ENCODE measurements at regions not wholly inside any gene's neighbourhood (a gene's known extent, or its start where the extent isn't known, plus 50 kb on each side); places are given as distances from the start of the nearest gene placed in this dataset.

- Histone ChIP-seq H3K9me3 (ENCODE audit: low read depth, low read length) (no peaks in the 10 kb centered on the region; the same call in 1 of the 2 replicates), H3K9ac (ENCODE audit: insufficient read length) (no peak overlapping the region), H3K36me3 (ENCODE audit: insufficient read depth, low read length) (peaks cover 21% of the 10 kb centered on the region), H3K4me3 (no peak overlapping the region), H3K27ac (peak overlapping the region; percentile 49; the same call in 1 of the 2 replicates)
- DNase-seq (ENCODE audit: low read depth, low spot score) = no peak
- TF ChIP-seq POLR2AphosphoS5 (IDR thresholded peaks at IDR 0.05; ENCODE audit: borderline replicate concordance, low read depth, low read length) (no peak), EZH2 (IDR thresholded peaks at IDR 0.05) (no peak), FOXP2 (optimal IDR thresholded peaks at IDR 0.05; ENCODE audit: control extremely low read depth, extremely low read length, insufficient read depth) (no peak)
Measured at GRCh38 chr1:199174336-199174735, 535.5 kb downstream of the PTPRC start.

GRCh38 chr1:199176713-199177112 lies 537.9 kb downstream of the PTPRC start:
- Histone ChIP-seq H3K9me3 (ENCODE audit: low read depth, low read length) (no peaks in the 10 kb centered on the region; the same call in 1 of the 2 replicates), H3K27ac (peak overlapping the region; percentile 63), H3K36me3 (ENCODE audit: insufficient read depth, low read length) (peaks cover 17% of the 10 kb centered on the region; the same call in 1 of the 2 replicates), H3K4me3 (no peak overlapping the region; the same call in 1 of the 2 replicates), H3K9ac (ENCODE audit: insufficient read length) (no peak overlapping the region)
- TF ChIP-seq EZH2 (IDR thresholded peaks at IDR 0.05) (no peak), POLR2AphosphoS5 (IDR thresholded peaks at IDR 0.05; ENCODE audit: borderline replicate concordance, low read depth, low read length) (no peak), FOXP2 (optimal IDR thresholded peaks at IDR 0.05; ENCODE audit: control extremely low read depth, extremely low read length, insufficient read depth) (no peak)
- no peak for DNase-seq (ENCODE audit: low read depth, low spot score)

DNA sequence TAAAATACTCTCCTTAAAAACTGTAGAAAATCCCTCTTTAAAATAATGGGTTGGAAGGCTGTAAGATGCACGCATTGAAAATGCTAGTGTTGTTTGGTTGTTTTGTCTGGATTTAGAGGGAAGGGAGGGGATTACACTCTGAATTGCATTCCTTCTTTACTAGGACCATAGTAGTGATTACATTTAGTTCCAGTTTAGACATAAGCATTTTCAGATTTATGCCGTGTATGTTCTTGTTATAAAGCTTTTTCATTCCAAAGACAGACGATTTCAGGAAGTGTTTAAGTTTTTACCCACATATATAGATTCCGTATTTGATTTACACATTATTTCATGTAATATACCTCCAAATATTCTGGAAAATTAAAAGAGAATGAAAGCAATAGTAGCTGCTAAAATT lies 538.4 kb downstream of the PTPRC start:
- TF ChIP-seq POLR2AphosphoS5 (IDR thresholded peaks at IDR 0.05; ENCODE audit: borderline replicate concordance, low read depth, low read length) = no peak
- no peak for TF ChIP-seq EZH2 (IDR thresholded peaks at IDR 0.05)
- TF ChIP-seq FOXP2 (optimal IDR thresholded peaks at IDR 0.05; ENCODE audit: control extremely low read depth, extremely low read length, insufficient read depth) = no peak
- H3K4me3 ChIP-seq = no peak overlapping the region
- H3K27ac ChIP-seq = peak overlapping the region; percentile 63; the same call in 1 of the 2 replicates
- no peaks in the 10 kb centered on the region; the same call in 1 of the 2 replicates for H3K9me3 ChIP-seq (ENCODE audit: low read depth, low read length)
- H3K36me3 ChIP-seq (ENCODE audit: insufficient read depth, low read length) = peaks cover 15% of the 10 kb centered on the region; the same call in 1 of the 2 replicates
- no peak for DNase-seq (ENCODE audit: low read depth, low spot score)
- H3K9ac ChIP-seq (ENCODE audit: insufficient read length) = no peak overlapping the region

GRCh38 chr1:199178646-199179045 lies 539.8 kb downstream of the PTPRC start:
- DNase-seq (ENCODE audit: low read depth, low spot score) = no peak
- no peak overlapping the region for H3K4me3 ChIP-seq
- H3K36me3 ChIP-seq (ENCODE audit: insufficient read depth, low read length) = peaks cover 11% of the 10 kb centered on the region; the same call in 1 of the 2 replicates
- no peak overlapping the region for H3K9ac ChIP-seq (ENCODE audit: insufficient read length)
- no peaks in the 10 kb centered on the region; the same call in 1 of the 2 replicates for H3K9me3 ChIP-seq (ENCODE audit: low read depth, low read length)
- no peak for TF ChIP-seq POLR2AphosphoS5 (IDR thresholded peaks at IDR 0.05; ENCODE audit: borderline replicate concordance, low read depth, low read length)
- TF ChIP-seq EZH2 (IDR thresholded peaks at IDR 0.05) = no peak
- no peak for TF ChIP-seq FOXP2 (optimal IDR thresholded peaks at IDR 0.05; ENCODE audit: control extremely low read depth, extremely low read length, insufficient read depth)
- H3K27ac ChIP-seq = no peak overlapping the region

- no peak for DNase-seq (ENCODE audit: low read depth, low spot score)
- H3K4me3 ChIP-seq = no peak overlapping the region
- H3K27ac ChIP-seq = peak overlapping the region; percentile 14; the same call in 1 of the 2 replicates
Measured at GRCh38 chr1:199182186-199182843, 543.5 kb downstream of the PTPRC start.

GRCh38 chr1:199184180-199184579 lies 545.3 kb downstream of the PTPRC start:
- TF ChIP-seq POLR2AphosphoS5 (IDR thresholded peaks at IDR 0.05; ENCODE audit: borderline replicate concordance, low read depth, low read length) (no peak), EZH2 (IDR thresholded peaks at IDR 0.05) (no peak)
- no peak overlapping the region for H3K4me3 ChIP-seq
- H3K9ac ChIP-seq (ENCODE audit: insufficient read length) = no peak overlapping the region
- H3K27ac ChIP-seq = no peak overlapping the region
- no peaks in the 10 kb centered on the region for H3K9me3 ChIP-seq (ENCODE audit: low read depth, low read length)
- DNase-seq (ENCODE audit: low read depth, low spot score) = no peak
- no peaks in the 10 kb centered on the region; the same call in 1 of the 2 replicates for H3K36me3 ChIP-seq (ENCODE audit: insufficient read depth, low read length)

More at GRCh38 chr1:199182186-199182843, 543.5 kb downstream of the PTPRC start:
- Histone ChIP-seq H3K36me3 (ENCODE audit: insufficient read depth, low read length) (peaks cover 3% of the 10 kb centered on the region; the same call in 1 of the 2 replicates), H3K9ac (ENCODE audit: insufficient read length) (no peak overlapping the region), H3K9me3 (ENCODE audit: low read depth, low read length) (no peaks in the 10 kb centered on the region)
- TF ChIP-seq POLR2AphosphoS5 (IDR thresholded peaks at IDR 0.05; ENCODE audit: borderline replicate concordance, low read depth, low read length) = no peak

- DNase-seq (ENCODE audit: low read depth, low spot score) = no peak
- Histone ChIP-seq H3K36me3 (ENCODE audit: insufficient read depth, low read length) (no peaks in the 10 kb centered on the region; the same call in 1 of the 2 replicates), H3K4me3 (no peak overlapping the region), H3K9ac (ENCODE audit: insufficient read length) (no peak overlapping the region), H3K9me3 (ENCODE audit: low read depth, low read length) (no peaks in the 10 kb centered on the region), H3K27ac (no peak overlapping the region)
- TF ChIP-seq POLR2AphosphoS5 (IDR thresholded peaks at IDR 0.05; ENCODE audit: borderline replicate concordance, low read depth, low read length) (no peak), EZH2 (IDR thresholded peaks at IDR 0.05) (no peak), FOXP2 (optimal IDR thresholded peaks at IDR 0.05; ENCODE audit: control extremely low read depth, extremely low read length, insufficient read depth) (no peak)
Measured at GRCh38 chr1:199194862-199195261, 556.0 kb downstream of the PTPRC start.

- no peak overlapping the region for H3K27ac ChIP-seq
- H3K36me3 ChIP-seq (ENCODE audit: insufficient read depth, low read length) = no peaks in the 10 kb centered on the region; the same call in 1 of the 2 replicates
- no peak overlapping the region for H3K4me3 ChIP-seq
- DNase-seq (ENCODE audit: low read depth, low spot score) = no peak
- TF ChIP-seq POLR2AphosphoS5 (IDR thresholded peaks at IDR 0.05; ENCODE audit: borderline replicate concordance, low read depth, low read length) = no peak
- TF ChIP-seq FOXP2 (optimal IDR thresholded peaks at IDR 0.05; ENCODE audit: control extremely low read depth, extremely low read length, insufficient read depth) = no peak
- no peak for TF ChIP-seq EZH2 (IDR thresholded peaks at IDR 0.05)
- no peaks in the 10 kb centered on the region for H3K9me3 ChIP-seq (ENCODE audit: low read depth, low read length)
- no peak overlapping the region for H3K9ac ChIP-seq (ENCODE audit: insufficient read length)
Measured at GRCh38 chr1:199197695-199198094, 558.9 kb downstream of the PTPRC start.

Data from SK-N-MC (cell line).